ENCODE measurements at regions not wholly inside any gene's neighbourhood (a gene's known extent, or its start where the extent isn't known, plus 50 kb on each side); places are given as distances from the start of the nearest gene placed in this dataset.
A peak's percentile ranks its signal among the peaks of the same experiment; 100 is the strongest.

GRCh38 chr14:96663076-96663475 is 134.1 kb upstream of the VRK1 start:
- intact Hi-C loops (cut with micrococcal nuclease; ENCODE audit: unreplicated experiment) = loop anchor here (5.0 kb wide), 1 partner anchor 86 kb away; no protein-coding TSS in a partner anchor
- CTCF ChIA-PET = no interaction called here

GRCh38 chr14:96663491-96664067 is 133.6 kb upstream of the VRK1 start:
- POLR2A ChIA-PET (ENCODE audit: low non-redundant PET) = interaction anchor here (0.7 kb wide), 1 partner anchor 113 kb away, joined by 5 read pairs; no protein-coding TSS in a partner anchor
- Histone ChIP-seq H3K4me1 (ENCODE audit: insufficient read depth, low read length, poor library complexity, severe bottlenecking) (peaks cover 34% of the 10 kb centered on the region), H3K9me3 (ENCODE audit: low read depth, low read length, poor library complexity, severe bottlenecking) (no peaks in the 10 kb centered on the region), H3K4me3 (ENCODE audit: low read depth, low read length, poor library complexity, severe bottlenecking) (no peak overlapping the region), H3K36me3 (ENCODE audit: insufficient read depth, low read length, poor library complexity, severe bottlenecking) (no peaks in the 10 kb centered on the region), H3K27ac (ENCODE audit: low read depth, low read length, poor library complexity, severe bottlenecking) (no peak overlapping the region), H3K27me3 (replicated peaks; ENCODE audit: insufficient read depth, low read depth, low read length, poor library complexity) (no peaks in the 10 kb centered on the region)
- TF ChIP-seq, protein P1, sequence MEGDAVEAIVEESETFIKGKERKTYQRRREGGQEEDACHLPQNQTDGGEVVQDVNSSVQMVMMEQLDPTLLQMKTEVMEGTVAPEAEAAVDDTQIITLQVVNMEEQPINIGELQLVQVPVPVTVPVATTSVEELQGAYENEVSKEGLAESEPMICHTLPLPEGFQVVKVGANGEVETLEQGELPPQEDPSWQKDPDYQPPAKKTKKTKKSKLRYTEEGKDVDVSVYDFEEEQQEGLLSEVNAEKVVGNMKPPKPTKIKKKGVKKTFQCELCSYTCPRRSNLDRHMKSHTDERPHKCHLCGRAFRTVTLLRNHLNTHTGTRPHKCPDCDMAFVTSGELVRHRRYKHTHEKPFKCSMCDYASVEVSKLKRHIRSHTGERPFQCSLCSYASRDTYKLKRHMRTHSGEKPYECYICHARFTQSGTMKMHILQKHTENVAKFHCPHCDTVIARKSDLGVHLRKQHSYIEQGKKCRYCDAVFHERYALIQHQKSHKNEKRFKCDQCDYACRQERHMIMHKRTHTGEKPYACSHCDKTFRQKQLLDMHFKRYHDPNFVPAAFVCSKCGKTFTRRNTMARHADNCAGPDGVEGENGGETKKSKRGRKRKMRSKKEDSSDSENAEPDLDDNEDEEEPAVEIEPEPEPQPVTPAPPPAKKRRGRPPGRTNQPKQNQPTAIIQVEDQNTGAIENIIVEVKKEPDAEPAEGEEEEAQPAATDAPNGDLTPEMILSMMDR (conservative IDR thresholded peaks at IDR 0.05; ENCODE audit: low read depth, low read length) = no peak
- no peak for TF ChIP-seq EZH2 (IDR thresholded peaks at IDR 0.05; ENCODE audit: borderline replicate concordance, low read depth, low read length, poor library complexity, severe bottlenecking)
- CTCF ChIA-PET = no interaction called here
- intact Hi-C loops (cut with micrococcal nuclease; ENCODE audit: unreplicated experiment) = loop anchor here (5.0 kb wide), 1 partner anchor 86 kb away; no protein-coding TSS in a partner anchor
- DNase-seq (ENCODE audit: low spot score) = peak; percentile 31
- BruUV-seq (replicated peaks) = no TSS peak

More at GRCh38 chr14:96663076-96663475, 134.1 kb upstream of the VRK1 start:
- Histone ChIP-seq H3K4me1 (ENCODE audit: insufficient read depth, low read length, poor library complexity, severe bottlenecking) (peaks cover 34% of the 10 kb centered on the region), H3K36me3 (ENCODE audit: insufficient read depth, low read length, poor library complexity, severe bottlenecking) (no peaks in the 10 kb centered on the region), H3K9me3 (ENCODE audit: low read depth, low read length, poor library complexity, severe bottlenecking) (no peaks in the 10 kb centered on the region), H3K27me3 (replicated peaks; ENCODE audit: insufficient read depth, low read depth, low read length, poor library complexity) (no peaks in the 10 kb centered on the region), H3K27ac (ENCODE audit: low read depth, low read length, poor library complexity, severe bottlenecking) (no peak overlapping the region), H3K4me3 (ENCODE audit: low read depth, low read length, poor library complexity, severe bottlenecking) (peak overlapping the region; percentile 7)
- TF ChIP-seq, protein P1 (conservative IDR thresholded peaks at IDR 0.05; ENCODE audit: low read depth, low read length) = no peak
- TF ChIP-seq EZH2 (IDR thresholded peaks at IDR 0.05; ENCODE audit: borderline replicate concordance, low read depth, low read length, poor library complexity, severe bottlenecking) = no peak
- POLR2A ChIA-PET (ENCODE audit: low non-redundant PET) = interaction anchor here (0.7 kb wide), 1 partner anchor 114 kb away, joined by 5 read pairs; no protein-coding TSS in a partner anchor
- no TSS peak for BruUV-seq (replicated peaks)
- no peak for DNase-seq (ENCODE audit: low spot score)

DNA sequence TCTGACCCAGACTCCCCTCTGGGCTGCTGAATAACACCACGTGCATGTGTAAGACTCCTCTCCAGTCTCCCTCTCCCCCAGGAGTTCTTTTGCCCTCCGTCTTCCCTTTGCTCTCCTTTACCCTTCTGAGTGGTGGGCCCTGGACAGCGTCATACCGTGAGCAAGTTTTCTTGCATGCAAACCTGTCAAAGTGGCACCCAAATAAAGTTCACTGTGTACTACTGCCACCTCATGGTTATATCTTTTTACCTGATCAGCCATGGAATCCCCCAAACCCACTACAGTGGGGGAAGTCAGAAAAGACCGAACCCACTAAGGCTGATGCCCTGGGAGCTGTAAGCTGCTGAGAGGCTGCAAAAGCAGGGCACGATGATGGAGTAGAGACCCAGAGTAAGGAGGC is 131.1 kb upstream of the VRK1 start:
- H3K36me3 ChIP-seq (ENCODE audit: insufficient read depth, low read length, poor library complexity, severe bottlenecking) = no peaks in the 10 kb centered on the region
- H3K4me1 ChIP-seq (ENCODE audit: insufficient read depth, low read length, poor library complexity, severe bottlenecking) = peaks cover 25% of the 10 kb centered on the region
- no peaks in the 10 kb centered on the region for H3K9me3 ChIP-seq (ENCODE audit: low read depth, low read length, poor library complexity, severe bottlenecking)
- ChIA-PET CTCF (no interaction called here), POLR2A (ENCODE audit: low non-redundant PET) (no interaction called here)
- no peak overlapping the region for H3K4me3 ChIP-seq (ENCODE audit: low read depth, low read length, poor library complexity, severe bottlenecking)
- TF ChIP-seq, protein P1 (conservative IDR thresholded peaks at IDR 0.05; ENCODE audit: low read depth, low read length) = peak; percentile 41; the same call in 1 of the 2 replicates
- no peak for TF ChIP-seq EZH2 (IDR thresholded peaks at IDR 0.05; ENCODE audit: borderline replicate concordance, low read depth, low read length, poor library complexity, severe bottlenecking)
- intact Hi-C loops (cut with micrococcal nuclease; ENCODE audit: unreplicated experiment) = no loop called here
- no peaks in the 10 kb centered on the region for H3K27me3 ChIP-seq (replicated peaks; ENCODE audit: insufficient read depth, low read depth, low read length, poor library complexity)
- BruUV-seq (replicated peaks) = no TSS peak
- H3K27ac ChIP-seq (ENCODE audit: low read depth, low read length, poor library complexity, severe bottlenecking) = no peak overlapping the region
- DNase-seq (ENCODE audit: low spot score) = peak; percentile 26
